HEK293 (cell line): ENCODE measurements at regions not wholly inside any gene's neighbourhood (a gene's known extent, or its start where the extent isn't known, plus 50 kb on each side); places are given as distances from the start of the nearest gene placed in this dataset.
"Not testable (repeated sequence)": the region's sequence is repeated elsewhere in the genome, so short reads cannot be mapped to it uniquely, and the experiment has no call there.

ENCODE experiments used
- CTCF ChIA-PET: fragments of 350-600 bp; formaldehyde crosslinking; extraction: SDS; loops from one replicate; lab custom pipeline; 2021; ENCODE audit warnings: antibody characterized with exemption; lab: Yijun Ruan, JAX
- POLR2A ChIA-PET: fragments of 300-600 bp; formaldehyde crosslinking; extraction: SDS; loops from one replicate; lab custom pipeline; 2020; ENCODE audit warnings: antibody characterized with exemption, inconsistent platforms; lab: Yijun Ruan, JAX
- H3K27ac ChIP-seq: fragments of 200-500 bp; sonication (Bioruptor generic); 2 replicates; pipeline ENCODE4 v1.5.1; 2014; ENCODE audit warnings: low read depth, low read length, control low read depth, inconsistent platforms; ENCODE audit errors: extremely low read depth
- H3K36me3 ChIP-seq, 2 experiments: fragments of 200-500 bp in 1 of 2; sonication (Bioruptor generic) in 1 of 2; 1 replicate in 1 of 2; 2 replicates in 1 of 2; pipeline ENCODE4 v1.5.1; 2014 to 2017; ENCODE audit warnings: inconsistent platforms in 2 of 2, low read length in 2 of 2; ENCODE audit not compliant: control insufficient read depth in 2 of 2, insufficient read depth in 1 of 2
- H3K4me1 ChIP-seq: fragments of 200-500 bp; sonication (Bioruptor generic); 2 replicates; pipeline ENCODE4 v1.5.1; 2014; ENCODE audit warnings: mild to moderate bottlenecking, low read length, inconsistent platforms; ENCODE audit not compliant: control insufficient read depth, insufficient read depth
- H3K4me3 ChIP-seq: 2 replicates; pipeline ENCODE4 v1.5.1; 2011; ENCODE audit warnings: low read depth, mild to moderate bottlenecking, control low read depth, low read length, moderate library complexity
- H3K9me3 ChIP-seq: fragments of 200-500 bp; sonication (Bioruptor generic); 2 replicates; pipeline ENCODE4 v1.5.1; 2014; ENCODE audit warnings: low read depth, low read length, inconsistent platforms; ENCODE audit not compliant: control insufficient read depth, insufficient read depth
- HOXD13 ChIP-seq: sonication (generic); formaldehyde crosslinking; IDR thresholded peaks from 2 replicates; pipeline ENCODE4 v1.8.0; 2022; ENCODE audit warnings: missing genetic modification reagents, borderline replicate concordance
- SETDB1 ChIP-seq: IDR thresholded peaks from one replicate; pipeline ENCODE4 v1.6.1; 2017; ENCODE audit warnings: mild to moderate bottlenecking, low read length, moderate library complexity, mixed read lengths; ENCODE audit not compliant: insufficient read length
- ZBTB26 ChIP-seq: fragments of 450-650 bp; formaldehyde crosslinking; optimal IDR thresholded peaks from 2 replicates; pipeline ENCODE3; 2016; ENCODE audit warnings: missing biosample characterization, mild to moderate bottlenecking, missing genetic modification characterization
- ZBTB48 ChIP-seq: fragments of 450-650 bp; formaldehyde crosslinking; IDR thresholded peaks from 2 replicates; pipeline ENCODE4 v1.5.1; 2016; ENCODE audit warnings: missing biosample characterization, missing genetic modification characterization
- ZBTB49 ChIP-seq: fragments of 450-650 bp; formaldehyde crosslinking; IDR thresholded peaks from 2 replicates; pipeline ENCODE4 v1.5.1; 2016; ENCODE audit warnings: missing biosample characterization, missing genetic modification characterization, low read depth
- ZBTB7A ChIP-seq: fragments of 450-650 bp; formaldehyde crosslinking; IDR thresholded peaks from 2 replicates; pipeline ENCODE4 v1.5.1; 2016; ENCODE audit warnings: low read depth, missing biosample characterization, missing genetic modification characterization
- ZFP41 ChIP-seq: fragments of 450-650 bp; formaldehyde crosslinking; IDR thresholded peaks from 2 replicates; pipeline ENCODE4 v1.5.1; 2016; ENCODE audit warnings: missing biosample characterization, missing genetic modification characterization, borderline replicate concordance
- ZNF132 ChIP-seq: fragments of 450-650 bp; formaldehyde crosslinking; IDR thresholded peaks from 2 replicates; pipeline ENCODE4 v1.5.1; 2017; ENCODE audit warnings: missing biosample characterization, missing genetic modification characterization, borderline replicate concordance
- ZNF157 ChIP-seq: fragments of 450-650 bp; formaldehyde crosslinking; IDR thresholded peaks from 2 replicates; pipeline ENCODE4 v1.5.1; 2016; ENCODE audit warnings: missing biosample characterization, missing genetic modification characterization
- ZNF16 ChIP-seq: fragments of 450-650 bp; formaldehyde crosslinking; IDR thresholded peaks from 2 replicates; pipeline ENCODE4 v1.5.1; 2016; ENCODE audit warnings: low read depth, missing biosample characterization, missing genetic modification characterization
- ZNF174 ChIP-seq: fragments of 450-650 bp; formaldehyde crosslinking; IDR thresholded peaks from 2 replicates; pipeline ENCODE4 v1.5.0; 2017; ENCODE audit warnings: missing biosample characterization, mild to moderate bottlenecking, missing genetic modification characterization
- ZNF2 ChIP-seq: fragments of 450-650 bp; formaldehyde crosslinking; IDR thresholded peaks from 2 replicates; pipeline ENCODE4 v1.5.1; 2016; ENCODE audit warnings: missing biosample characterization, missing genetic modification characterization
- ZNF302 ChIP-seq: fragments of 450-650 bp; formaldehyde crosslinking; IDR thresholded peaks from 2 replicates; pipeline ENCODE4 v1.5.1; 2016; ENCODE audit warnings: missing biosample characterization, missing genetic modification characterization, low read depth
- ZNF324 ChIP-seq: fragments of 450-650 bp; formaldehyde crosslinking; IDR thresholded peaks from 2 replicates; pipeline ENCODE4 v1.5.1; 2016; ENCODE audit warnings: missing biosample characterization, missing genetic modification characterization
- ZNF37A ChIP-seq: fragments of 450-650 bp; IDR thresholded peaks from 2 replicates; pipeline ENCODE4 v1.5.1; 2018; ENCODE audit warnings: missing biosample characterization, missing genetic modification characterization
- ZNF560 ChIP-seq: fragments of 450-650 bp; formaldehyde crosslinking; IDR thresholded peaks from 2 replicates; pipeline ENCODE4 v1.5.1; 2017; ENCODE audit warnings: missing biosample characterization, missing genetic modification characterization, borderline replicate concordance
- ZNF776 ChIP-seq: fragments of 450-650 bp; formaldehyde crosslinking; IDR thresholded peaks from 2 replicates; pipeline ENCODE4 v1.5.0; 2017; ENCODE audit warnings: missing biosample characterization, missing genetic modification characterization, borderline replicate concordance
- ZNF792 ChIP-seq: fragments of 450-650 bp; formaldehyde crosslinking; IDR thresholded peaks from 2 replicates; pipeline ENCODE4 v1.5.1; 2016; ENCODE audit warnings: missing biosample characterization, missing genetic modification characterization
- TF ChIP-seq, protein P1 (sequence below): fragments of 450-650 bp; formaldehyde crosslinking; IDR thresholded peaks from 2 replicates; pipeline ENCODE4 v1.5.1; 2016; ENCODE audit warnings: missing biosample characterization, missing genetic modification characterization

GRCh38 chr9:95391271-95391670 is 73.8 kb upstream of the FANCC start:
- POLR2A ChIA-PET, H3K36me3 ChIP-seq, H3K4me3 ChIP-seq, H3K9me3 ChIP-seq, H3K4me1 ChIP-seq, H3K27ac ChIP-seq: not testable (repeated sequence)
- CTCF ChIA-PET, result interaction anchor here (0.8 kb wide), 1 partner anchor 12 kb away, joined by 3 read pairs; no protein-coding TSS in a partner anchor

DNA sequence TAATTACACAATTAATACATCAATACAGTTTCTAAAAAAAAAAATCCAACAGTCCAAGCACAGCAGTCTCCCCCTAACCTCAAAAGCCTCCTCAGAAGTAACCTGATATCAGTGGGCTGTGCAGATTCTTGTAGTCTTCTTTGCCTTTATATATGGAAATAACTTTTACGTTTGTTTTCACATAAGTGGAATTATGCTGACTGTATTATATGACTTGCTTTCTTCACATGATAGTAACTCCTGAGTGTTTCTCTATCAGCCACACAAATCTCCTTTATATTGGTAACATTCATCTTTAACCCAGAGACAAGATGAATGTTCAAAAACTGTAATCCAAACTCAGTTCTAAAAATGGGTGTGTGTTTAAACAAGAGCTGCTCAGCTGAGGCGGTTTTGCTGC is 71.9 kb upstream of the FANCC start:
- CTCF ChIA-PET, result no interaction called here
- TF ChIP-seq ZNF792 (tag by site-specific recombination), result no peak
- TF ChIP-seq ZBTB49 (tag by site-specific recombination), result no peak
- no peak for TF ChIP-seq ZNF37A (tag by site-specific recombination)
- no peak for TF ChIP-seq ZFP41 (tag by site-specific recombination)
- TF ChIP-seq, protein P1, sequence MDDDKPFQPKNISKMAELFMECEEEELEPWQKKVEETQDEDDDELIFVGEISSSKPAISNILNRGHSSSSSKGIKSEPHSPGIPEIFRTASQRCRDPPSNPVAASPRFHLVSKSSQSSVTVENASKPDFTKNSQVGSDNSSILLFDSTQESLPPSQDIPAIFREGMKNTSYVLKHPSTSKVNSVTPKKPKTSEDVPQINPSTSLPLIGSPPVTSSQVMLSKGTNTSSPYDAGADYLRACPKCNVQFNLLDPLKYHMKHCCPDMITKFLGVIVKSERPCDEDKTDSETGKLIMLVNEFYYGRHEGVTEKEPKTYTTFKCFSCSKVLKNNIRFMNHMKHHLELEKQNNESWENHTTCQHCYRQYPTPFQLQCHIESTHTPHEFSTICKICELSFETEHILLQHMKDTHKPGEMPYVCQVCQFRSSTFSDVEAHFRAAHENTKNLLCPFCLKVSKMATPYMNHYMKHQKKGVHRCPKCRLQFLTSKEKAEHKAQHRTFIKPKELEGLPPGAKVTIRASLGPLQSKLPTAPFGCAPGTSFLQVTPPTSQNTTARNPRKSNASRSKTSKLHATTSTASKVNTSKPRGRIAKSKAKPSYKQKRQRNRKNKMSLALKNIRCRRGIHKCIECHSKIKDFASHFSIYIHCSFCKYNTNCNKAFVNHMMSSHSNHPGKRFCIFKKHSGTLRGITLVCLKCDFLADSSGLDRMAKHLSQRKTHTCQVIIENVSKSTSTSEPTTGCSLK (tag by site-specific recombination), result no peak
- TF ChIP-seq ZNF132 (tag by site-specific recombination), result no peak
- TF ChIP-seq ZBTB7A (tag by site-specific recombination), result no peak
- no peak for TF ChIP-seq ZNF560 (tag by site-specific recombination)
- no peak for TF ChIP-seq SETDB1
- TF ChIP-seq ZNF16, result no peak
- TF ChIP-seq HOXD13 (CRISPR knock-in tag), result no peak
- TF ChIP-seq ZBTB48 (tag by site-specific recombination), result no peak
- no peak for TF ChIP-seq ZNF174 (tag by site-specific recombination)
- no peak for TF ChIP-seq ZNF324 (tag by site-specific recombination)
- no peak for TF ChIP-seq ZBTB26 (tag by site-specific recombination)
- no peak for TF ChIP-seq ZNF302 (tag by site-specific recombination)
- TF ChIP-seq ZNF157 (tag by site-specific recombination), result no peak
- no peak for TF ChIP-seq ZNF2 (tag by site-specific recombination)
- no peak for TF ChIP-seq ZNF776 (tag by site-specific recombination)
- POLR2A ChIA-PET, result interaction anchor here (0.7 kb wide), 1 partner anchor 24 kb away, joined by 3 read pairs; no protein-coding TSS in a partner anchor
- Histone ChIP-seq H3K4me1 (peaks cover 4% of the 10 kb centered on the region; the same call in 1 of the 2 replicates), H3K9me3 (no peaks in the 10 kb centered on the region), H3K36me3 (no peaks in the 10 kb centered on the region), H3K4me3 (no peak overlapping the region), H3K27ac (no peak overlapping the region)
